HG03139 (cell line): ENCODE measurements at regions not wholly inside any gene's neighbourhood (a gene's known extent, or its start where the extent isn't known, plus 50 kb on each side); places are given as distances from the start of the nearest gene placed in this dataset.

Experiments
- ATAC-seq: cut with Tn5 transposase; IDR thresholded peaks from one replicate; pipeline ENCODE4 v1.9.1; 2021; ENCODE audit not compliant: unreplicated experiment

DNA sequence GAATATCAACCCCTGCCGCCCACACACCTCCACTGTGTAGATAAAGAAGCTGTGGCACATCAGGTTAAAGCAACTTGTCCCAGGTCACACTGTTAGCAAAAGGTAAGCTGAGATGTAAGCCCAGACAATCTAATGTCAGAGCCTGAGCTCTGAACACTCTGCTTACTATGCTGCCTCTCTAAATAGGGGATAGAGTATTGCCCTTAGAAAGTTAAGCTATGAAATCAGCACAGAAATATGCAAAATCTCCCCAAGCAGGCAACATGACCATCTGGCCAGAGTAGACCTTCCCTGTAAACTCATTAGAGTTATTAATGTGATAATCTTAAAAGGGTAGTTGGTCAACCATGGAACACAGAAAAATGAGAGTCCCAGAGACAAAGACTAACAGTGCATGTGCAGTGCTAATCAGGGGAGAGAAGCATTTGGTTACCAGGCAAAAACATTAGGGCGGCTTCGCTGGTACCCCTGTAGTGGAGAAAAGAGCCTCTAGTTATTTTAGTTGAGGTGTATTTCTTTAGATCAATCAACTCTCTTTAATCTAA, 171.0 kb downstream of the BTG1 start:
- ATAC-seq: no peak

DNA sequence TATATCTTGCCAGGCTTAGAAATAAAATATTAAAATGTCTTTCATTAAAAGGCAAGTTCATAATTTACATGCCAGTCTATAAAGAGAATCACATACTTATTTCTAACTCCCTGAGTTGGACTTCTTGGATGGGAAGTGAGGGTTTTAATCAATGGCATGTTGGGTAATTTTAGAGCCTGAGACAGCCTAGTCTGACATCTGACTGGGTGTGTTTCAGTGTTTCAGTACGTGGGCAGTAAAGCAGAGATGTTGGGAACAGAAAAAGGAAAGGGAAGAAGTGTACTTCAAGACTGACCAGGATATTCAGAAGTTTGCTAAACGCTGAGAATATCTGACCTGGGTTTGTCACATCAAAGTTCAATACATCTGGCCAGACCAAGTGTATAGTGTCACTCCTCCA, 171.8 kb downstream of the BTG1 start:
- ATAC-seq: no peak

DNA sequence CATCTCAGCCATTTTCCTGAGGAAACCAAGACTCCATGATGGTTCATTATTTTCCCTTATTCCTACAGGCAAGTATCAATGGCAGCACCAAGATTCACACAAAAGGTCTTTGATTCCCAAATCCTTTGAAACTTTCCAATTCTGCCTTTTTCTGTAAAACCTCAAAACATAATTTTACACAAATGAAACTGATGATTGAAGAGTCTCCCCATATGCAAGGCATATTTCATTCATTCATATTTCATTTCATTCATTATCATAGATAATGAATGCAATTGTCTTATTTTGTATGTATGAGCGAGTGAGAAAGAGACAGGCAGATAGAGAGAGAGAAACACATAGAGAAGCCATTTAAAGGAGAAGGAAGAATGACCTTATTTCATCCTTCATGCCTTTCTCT, 172.8 kb downstream of the BTG1 start:
- ATAC-seq: no peak

DNA sequence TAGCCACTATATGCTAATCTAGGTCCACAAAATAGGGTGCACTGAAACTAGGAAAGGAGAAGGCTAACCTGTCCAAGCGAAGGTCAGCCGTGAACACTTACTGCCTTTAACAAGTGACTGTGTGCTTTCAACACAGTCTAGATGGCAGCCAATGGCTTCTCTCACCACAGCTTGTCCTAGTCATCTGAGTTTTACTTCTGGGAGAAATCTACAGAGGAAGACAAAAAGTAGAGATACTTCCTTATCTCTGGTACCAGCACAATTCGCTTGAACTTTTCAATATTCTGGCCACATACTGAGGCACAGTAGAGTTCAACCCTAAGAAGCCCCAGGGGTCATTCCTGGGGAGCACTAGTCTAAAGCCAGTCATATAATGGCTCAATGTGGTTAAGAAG, 176.9 kb downstream of the BTG1 start:
- ATAC-seq: no peak

DNA sequence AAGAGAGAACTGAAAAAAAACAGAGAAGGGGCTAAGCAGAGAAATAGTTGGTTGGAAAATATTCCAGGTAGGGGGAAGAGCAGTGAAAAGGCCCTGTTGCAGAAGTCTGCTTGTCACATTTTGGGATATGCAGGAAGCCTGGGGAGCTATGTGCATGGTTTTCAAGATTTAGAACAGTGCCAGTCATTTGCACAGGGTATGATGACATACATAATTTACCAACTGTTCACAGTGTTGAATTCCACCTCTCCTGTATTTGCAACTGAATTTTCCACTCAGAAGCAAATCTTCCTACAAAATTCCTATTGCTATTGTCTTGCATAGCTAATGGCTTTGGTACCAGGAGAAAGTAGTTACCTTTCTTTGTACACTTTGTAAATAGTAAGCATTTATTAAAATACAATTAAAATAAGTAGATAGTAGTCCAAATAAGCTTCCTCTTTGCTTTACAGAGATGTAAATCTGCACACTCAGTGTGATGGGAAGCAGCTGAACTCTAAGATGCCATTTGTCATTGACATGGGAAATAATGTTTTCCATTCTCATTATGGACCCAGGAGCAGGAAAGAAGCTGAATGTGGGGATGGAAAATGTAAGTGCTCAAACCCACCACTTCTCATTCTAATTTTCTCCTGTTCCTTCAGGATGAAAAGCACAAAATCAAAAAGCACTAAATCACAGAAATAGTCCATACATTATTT, 177.4 kb downstream of the BTG1 start:
- ATAC-seq: no peak

DNA sequence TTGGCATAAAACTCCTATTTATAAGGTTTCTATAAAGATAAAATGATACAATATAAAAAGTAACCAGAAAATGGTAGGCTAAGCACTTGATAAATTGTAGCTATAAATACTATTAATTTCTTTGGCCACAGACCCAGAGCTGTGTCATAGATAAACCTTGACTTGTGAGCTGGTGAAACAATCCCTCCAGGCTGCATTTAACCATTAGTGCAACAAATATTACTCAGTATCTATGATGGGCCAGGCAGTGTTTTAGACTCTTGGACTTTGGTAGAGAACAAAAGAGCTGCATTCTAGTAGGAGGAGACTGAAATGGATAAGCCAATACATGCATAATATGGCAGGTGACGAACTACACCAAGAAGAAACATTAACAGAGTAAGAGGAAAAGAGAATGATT, 178.1 kb downstream of the BTG1 start:
- no peak for ATAC-seq

DNA sequence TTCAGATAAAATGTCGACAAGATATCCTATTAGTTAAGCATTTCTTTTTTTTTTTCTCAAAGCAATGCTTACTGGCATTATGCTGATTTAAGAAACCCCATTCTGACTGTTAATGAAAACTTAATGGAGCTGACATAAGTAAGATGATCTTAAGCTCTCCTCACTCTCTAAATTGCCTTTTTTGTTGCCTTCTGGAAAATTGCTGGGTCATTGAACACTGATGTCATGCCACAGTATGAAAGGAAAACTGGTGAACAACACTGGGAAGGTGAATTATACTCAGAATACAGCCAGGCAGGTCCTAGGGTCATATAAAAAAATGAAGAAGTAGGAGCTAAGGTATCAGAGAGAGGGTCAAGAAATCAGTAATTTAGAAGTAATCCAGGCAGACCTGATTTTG, 179.9 kb downstream of the BTG1 start:
- ATAC-seq: no peak

DNA sequence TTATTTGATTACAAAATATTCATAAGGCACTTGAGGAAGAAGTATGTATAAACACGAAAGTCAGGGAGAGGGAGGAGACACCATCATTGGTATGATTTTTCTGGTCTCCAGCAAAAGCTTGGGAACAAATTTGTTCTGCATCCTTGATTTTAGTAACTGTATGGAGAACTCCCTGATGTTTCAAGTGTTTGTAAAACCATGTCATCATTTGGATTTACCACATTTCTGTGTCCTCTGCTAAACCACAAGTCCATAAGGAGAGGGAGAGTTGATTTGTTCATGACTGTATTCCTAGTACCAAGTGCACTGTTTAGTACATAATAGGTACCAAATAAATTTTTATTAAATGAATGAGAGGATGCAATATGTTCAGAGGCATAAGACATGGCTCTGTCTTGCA, 181.1 kb downstream of the BTG1 start:
- no peak for ATAC-seq

DNA sequence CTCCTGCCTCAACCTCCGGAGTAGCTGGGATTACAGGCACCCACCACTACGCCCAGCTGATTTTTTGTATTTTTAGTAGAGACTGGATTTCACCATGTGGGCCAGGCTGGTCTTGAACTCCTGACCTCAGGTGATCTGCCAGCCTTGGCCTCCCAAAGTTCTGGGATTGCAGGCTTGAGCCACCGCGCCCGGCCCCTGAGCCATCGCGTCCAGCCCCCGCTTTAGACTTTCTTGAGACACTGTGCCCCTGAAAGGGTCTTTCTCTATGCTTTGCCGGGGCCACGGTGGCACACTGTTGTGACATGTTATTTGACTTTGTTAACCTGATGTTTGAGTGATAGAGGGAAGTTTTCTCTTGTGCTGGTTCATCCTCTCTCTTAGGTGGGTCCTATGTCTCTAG, 186.4 kb downstream of the BTG1 start:
- no peak for ATAC-seq

DNA sequence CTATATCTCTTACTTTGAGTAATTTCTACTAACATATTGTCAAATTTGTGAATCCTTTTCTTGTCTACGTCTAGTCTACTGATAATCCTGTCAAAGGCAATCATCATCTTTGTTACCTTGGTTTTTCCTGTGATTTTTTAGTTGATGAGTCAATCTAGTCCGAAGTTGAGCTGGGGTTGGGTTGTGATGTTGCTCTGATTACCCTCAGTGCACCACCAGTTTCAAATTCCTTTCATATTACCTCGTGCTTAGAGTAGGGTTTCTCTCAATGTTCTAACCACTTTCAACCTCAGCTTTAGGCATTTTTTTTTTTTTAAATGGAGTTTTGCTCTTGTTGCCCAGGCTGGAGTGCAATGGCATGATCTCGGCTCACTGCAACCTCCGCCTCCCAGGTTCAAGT, 186.8 kb downstream of the BTG1 start:
- ATAC-seq: no peak

DNA sequence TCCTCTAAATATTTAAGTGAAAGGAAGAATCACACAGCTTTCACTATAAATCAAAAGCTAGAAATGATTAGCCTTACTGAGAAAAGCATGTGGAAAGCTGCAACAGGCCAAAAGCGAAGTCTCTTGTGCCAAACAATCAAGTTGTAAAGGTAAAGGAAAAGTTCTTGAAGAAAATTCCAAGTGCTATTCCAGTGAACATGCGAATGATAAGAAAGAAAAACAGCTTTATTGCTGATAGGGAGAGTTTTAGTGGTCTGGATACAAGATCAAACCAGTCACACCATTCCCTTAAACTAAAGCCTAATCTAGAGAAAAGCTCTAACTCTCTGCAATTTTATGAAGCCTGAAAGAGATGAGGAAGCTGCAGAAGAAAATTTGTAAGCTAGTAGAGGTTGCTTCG, 190.9 kb downstream of the BTG1 start:
- ATAC-seq: no peak

DNA sequence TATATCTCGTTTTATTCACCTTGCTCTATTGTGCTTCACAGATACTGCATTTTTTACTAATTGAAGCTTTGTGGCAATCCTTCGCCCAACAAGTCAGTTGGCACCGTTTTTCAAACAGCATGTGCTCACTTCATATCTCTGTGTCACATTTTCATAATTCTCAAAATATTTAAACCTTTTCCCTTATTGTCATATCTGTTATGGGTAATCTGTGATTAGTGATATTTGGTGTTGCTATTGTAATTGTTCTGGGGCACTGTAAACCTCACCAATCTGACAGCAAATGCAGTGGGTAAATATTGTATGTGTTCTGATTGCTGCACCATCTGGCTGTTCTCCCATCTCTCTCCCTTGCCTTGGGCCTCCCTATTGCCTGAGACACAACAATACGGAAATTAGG, 191.3 kb downstream of the BTG1 start:
- ATAC-seq: no peak

DNA sequence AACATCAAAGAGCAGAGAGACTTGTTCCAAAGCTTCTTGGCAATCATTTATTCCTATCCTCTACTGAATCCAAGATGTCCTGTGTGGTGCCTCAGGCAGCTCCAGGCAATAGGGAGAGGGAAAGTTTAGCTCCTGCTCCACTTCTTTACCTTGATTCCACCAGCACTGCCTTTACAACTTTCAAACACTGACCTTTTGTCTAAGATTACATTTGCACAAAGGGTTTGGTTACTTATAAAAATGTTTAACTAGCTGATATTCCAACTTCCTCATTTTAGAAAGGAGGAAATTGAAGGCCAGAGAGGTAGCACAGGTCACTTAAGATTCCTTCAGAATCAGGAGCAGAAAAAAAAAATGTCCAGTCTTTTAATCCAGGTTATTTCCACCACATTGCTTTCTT, 192.7 kb downstream of the BTG1 start:
- ATAC-seq: no peak

DNA sequence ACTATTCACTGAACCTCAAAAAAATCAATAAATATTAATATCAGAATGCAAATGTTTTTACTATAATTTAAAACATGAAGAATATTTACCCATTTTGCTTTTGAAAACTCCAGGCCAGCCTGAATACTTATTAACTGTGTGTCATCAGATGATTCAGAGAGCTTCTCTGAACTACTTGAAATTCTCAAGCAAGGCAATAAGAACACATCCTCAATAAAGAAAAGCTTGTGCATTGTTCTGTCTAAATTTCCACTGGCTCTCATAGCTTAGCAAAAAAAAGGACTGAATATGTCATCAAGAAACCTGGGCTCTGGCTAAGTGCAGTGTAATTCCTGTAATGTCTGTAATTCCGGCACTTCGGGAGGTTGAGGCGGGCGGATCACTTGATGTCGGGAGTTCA, 194.1 kb downstream of the BTG1 start:
- ATAC-seq: no peak

DNA sequence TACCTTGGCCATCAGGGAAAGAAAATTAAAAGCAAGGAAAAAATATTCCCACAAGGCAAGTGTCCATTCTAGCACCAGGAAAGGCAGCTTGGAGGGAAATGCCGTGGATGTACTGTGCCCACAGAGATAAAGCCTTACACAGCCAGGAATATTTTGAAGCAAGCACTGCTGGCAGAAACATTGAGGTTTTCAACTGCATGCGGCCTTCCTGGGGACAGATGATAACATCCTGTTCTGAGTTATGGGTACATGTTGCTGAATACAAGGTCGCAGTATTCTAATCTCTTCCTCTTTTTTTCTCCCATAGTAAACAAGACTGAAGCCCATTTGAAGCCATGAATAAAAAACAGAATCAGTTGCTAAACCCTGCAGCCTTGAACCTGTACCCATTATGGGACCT, 197.1 kb downstream of the BTG1 start:
- no peak for ATAC-seq

DNA sequence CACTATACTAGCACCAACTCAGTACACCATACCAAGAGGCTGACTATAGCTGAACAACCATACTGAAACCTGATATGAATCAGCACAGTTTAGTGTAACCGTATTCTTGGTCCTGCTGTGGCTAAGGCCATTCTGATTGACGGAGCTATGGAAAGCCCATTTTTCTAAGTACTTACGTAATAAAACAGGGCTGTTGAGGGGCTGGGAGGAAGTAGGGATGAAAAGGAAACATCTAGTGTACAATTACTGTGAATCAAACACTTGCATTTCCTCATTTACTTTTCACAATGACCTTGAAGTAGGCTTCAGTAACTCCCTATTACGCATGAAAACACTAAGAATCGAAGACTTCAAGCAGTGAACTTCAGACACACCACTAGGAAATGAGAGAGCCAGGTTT, 198.2 kb downstream of the BTG1 start:
- peak; percentile 67 for ATAC-seq

DNA sequence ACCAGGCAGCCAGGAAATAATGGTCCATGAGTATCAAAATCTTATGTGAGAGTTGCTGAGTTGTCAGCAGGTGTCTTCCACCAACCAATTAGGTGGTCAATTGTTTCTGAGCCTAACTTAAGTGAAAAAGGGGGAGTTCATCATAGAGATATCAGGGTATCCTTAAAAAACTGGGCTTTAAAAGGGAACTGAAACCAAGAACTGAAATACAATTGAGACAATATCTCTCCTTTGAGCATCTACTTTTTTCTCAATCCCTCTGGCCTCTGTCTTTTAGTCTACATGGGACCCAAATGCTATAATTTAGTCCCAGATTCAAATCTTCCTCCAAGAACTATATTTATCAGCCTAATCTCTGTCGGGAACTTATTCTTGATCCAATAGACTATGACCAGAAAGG, 201.0 kb downstream of the BTG1 start:
- ATAC-seq: no peak

DNA sequence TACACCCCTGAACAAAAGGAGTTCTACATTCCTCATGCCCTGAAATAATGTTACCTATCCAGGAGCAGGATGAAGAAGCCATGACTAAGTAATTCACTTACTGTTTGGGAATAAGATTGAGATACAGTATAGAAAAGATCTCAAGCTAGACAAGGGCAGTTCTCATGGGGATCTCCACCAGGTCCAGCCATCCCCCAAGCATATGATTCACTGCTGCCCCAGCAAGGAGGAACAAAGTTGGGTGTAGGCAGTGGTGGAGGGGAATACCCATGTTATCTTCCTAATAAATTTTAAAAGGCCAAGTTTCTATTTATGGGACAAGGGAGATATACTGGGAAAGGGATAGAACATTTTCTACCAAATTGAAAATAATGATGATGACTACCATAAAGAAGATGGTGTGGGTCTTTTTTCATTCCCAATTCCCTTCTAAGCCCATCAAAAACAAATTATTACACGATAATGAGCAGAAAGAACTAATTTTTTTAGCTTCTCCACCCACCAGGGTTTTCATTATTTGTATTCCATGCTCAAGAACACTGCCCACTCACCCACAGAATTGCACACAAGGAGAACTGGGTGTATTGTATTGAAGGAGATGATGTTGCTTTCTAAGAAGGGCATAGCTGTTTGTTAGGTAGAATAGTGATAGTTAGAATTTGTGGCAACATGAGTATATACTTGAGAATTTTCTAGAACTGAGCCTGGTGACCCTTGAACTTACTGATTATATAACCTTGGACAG, 204.6 kb downstream of the BTG1 start:
- ATAC-seq: no peak

DNA sequence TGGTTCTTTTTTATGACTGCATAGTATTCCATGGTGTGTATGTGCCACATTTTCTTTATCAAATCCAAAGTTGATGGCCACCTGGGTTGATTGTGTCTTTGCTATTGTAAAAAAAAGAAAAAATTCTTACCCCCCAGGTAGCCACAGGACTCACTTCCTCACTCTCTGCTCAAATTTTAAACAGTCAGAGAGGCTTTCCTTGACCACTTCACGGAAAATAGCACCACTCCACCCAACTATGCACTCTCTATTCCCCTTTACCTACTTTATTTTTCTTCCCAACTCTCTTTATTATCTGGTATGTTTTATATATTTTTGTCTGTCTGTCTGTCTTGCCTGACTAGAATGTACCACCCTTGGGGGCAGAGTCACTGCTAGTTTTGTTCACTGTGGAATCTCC, 205.3 kb downstream of the BTG1 start:
- ATAC-seq: no peak

DNA sequence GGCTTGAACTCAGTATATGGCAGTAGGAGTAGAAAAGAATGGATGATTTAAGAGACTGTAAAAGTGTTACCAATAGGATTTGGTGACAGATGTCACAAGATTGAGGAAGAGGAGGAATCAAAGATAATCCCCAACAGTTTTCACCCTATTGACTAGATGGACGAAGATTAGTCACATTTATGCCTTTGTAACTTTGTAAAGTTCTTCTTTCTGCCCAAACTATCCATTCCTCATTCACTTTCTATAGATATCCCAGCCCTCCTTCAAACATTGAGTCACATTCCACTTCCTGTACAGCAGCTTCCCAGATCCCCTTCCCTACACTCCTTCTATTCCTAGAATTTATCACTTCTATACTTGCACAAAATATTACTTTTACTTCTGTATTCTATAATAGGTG, 207.9 kb downstream of the BTG1 start:
- no peak for ATAC-seq

DNA sequence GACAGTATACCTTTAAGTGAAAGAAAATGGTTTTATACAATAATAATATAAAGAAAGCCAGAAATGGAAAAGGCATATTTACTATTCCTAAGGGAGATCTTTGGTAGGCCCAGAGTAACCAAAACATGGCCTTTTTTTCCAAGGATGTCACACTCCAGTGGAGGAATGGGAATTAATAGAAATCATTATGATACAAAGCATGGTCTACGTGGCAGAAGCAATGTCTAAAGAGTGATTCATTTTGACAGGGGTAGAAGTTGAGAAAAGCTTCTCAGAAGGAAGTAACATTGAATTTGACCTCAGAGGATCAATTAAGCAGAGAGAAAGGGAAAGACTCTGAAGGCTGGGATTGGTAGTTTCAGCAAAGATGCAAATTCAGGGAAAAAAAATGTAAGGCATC, 208.6 kb downstream of the BTG1 start:
- ATAC-seq: no peak

DNA sequence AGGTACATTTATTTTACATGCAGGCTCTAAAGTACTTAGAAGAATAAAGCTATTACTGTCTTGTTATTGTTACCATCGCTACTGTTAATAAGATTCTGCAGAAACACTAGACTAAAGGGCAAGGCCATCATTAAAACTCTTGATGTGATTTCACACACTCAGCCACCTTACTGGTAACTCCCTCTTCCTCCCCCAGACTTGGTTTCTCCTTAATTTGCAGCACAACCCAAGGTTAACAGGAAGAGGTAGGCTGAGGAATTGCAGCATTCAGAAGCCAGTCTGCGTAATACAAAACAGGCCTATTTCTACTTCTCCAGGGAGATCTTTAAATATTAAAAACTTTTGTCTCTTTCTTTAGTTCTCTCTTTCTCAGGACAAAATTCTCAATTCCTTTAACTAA, 210.3 kb downstream of the BTG1 start:
- ATAC-seq: no peak

DNA sequence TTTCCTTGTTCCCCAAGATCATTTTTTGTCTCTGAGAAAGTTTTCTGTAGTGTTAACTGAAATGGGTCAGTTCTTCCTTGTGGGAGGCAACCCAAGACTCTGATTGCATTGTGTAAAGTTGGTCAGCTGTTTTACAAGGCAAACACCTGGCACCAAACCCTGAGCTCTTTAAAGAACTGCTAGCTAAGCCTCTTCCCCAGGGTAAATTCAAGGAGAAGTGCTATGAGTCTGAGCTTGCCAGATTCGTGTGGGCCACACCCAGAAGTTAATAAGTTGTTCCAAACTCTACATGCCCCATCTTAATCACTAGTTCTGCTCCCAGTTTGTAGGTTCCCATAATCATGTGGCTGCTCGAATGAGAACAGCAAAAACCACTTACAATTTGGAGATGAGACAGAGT, 214.5 kb downstream of the BTG1 start:
- ATAC-seq: no peak
